ENCODE measurements at regions not wholly inside any gene's neighbourhood (a gene's known extent, or its start where the extent isn't known, plus 50 kb on each side); places are given as distances from the start of the nearest gene placed in this dataset.

DNA sequence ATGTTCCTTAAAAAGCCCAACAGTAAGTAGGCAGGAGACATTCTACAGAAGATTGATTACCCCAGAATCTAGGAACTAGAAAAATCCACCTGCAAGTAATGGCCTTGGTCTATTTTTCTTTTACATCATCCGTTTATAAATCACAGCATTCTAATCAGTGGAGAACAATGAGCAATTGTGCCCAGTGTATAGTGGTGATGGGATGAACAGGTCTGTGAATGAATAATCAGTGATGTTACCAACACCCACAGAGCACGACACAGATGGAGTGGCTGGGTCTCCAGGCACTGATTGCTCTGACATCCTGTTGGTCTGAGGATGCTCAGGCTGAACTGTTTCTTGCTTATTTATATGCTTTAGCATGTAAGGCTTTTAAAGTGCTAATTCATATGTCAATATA is 1251.2 kb upstream of the CDH8 start:
- DNase-seq = no peak
- intact Hi-C loops (cut with DNase I; ENCODE audit: low total_unique reads) = no loop called here
- 30 to 36% methylated on average over 2 of the region's 2 CpGs for whole genome bisulfite sequencing, 2 donors
- TF ChIP-seq, protein P1, sequence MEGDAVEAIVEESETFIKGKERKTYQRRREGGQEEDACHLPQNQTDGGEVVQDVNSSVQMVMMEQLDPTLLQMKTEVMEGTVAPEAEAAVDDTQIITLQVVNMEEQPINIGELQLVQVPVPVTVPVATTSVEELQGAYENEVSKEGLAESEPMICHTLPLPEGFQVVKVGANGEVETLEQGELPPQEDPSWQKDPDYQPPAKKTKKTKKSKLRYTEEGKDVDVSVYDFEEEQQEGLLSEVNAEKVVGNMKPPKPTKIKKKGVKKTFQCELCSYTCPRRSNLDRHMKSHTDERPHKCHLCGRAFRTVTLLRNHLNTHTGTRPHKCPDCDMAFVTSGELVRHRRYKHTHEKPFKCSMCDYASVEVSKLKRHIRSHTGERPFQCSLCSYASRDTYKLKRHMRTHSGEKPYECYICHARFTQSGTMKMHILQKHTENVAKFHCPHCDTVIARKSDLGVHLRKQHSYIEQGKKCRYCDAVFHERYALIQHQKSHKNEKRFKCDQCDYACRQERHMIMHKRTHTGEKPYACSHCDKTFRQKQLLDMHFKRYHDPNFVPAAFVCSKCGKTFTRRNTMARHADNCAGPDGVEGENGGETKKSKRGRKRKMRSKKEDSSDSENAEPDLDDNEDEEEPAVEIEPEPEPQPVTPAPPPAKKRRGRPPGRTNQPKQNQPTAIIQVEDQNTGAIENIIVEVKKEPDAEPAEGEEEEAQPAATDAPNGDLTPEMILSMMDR (IDR thresholded peaks at IDR 0.05) = no peak
- no peak for TF ChIP-seq POLR2A (IDR thresholded peaks at IDR 0.05)
- Histone ChIP-seq H3K36me3 (ENCODE audit: low read depth, missing control alignments) (no peaks in the 10 kb centered on the region), H3K4me3 (no peak overlapping the region), H3K27ac (no peak overlapping the region), H3K9me3 (no peaks in the 10 kb centered on the region), H3K27me3 (no peaks in the 10 kb centered on the region), H3K4me1 (no peaks in the 10 kb centered on the region)

DNA sequence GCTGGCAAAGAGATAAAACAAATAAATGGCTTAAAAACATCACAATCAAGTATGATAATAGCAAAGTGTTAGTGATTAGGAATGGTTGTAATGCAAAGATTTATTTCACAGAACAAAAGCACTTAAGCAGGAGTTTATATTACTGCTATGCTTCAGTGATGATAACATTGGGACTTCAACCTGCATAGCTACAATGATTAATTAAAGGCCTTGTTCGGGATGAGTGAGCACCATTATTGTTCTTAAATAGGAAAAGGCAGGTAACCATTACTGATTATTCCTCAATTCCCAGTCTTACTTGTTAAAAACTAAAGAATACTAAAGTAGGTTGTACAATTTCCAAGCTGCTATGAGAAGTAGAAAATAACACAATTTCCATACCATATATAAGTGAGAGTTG is 1247.5 kb upstream of the CDH8 start:
- H3K27ac ChIP-seq = no peak overlapping the region
- no peak overlapping the region for H3K4me3 ChIP-seq
- no peaks in the 10 kb centered on the region for H3K36me3 ChIP-seq (ENCODE audit: low read depth, missing control alignments)
- 42 to 46% methylated on average over 1 of the region's 1 CpG for WGBS, 2 donors
- no peaks in the 10 kb centered on the region for H3K4me1 ChIP-seq
- H3K9me3 ChIP-seq = no peaks in the 10 kb centered on the region
- H3K27me3 ChIP-seq = no peaks in the 10 kb centered on the region
- no peak for DNase-seq
- TF ChIP-seq, protein P1 (IDR thresholded peaks at IDR 0.05) = no peak
- TF ChIP-seq POLR2A (IDR thresholded peaks at IDR 0.05) = no peak
- intact Hi-C loops (cut with DNase I; ENCODE audit: low total_unique reads) = no loop called here

DNA sequence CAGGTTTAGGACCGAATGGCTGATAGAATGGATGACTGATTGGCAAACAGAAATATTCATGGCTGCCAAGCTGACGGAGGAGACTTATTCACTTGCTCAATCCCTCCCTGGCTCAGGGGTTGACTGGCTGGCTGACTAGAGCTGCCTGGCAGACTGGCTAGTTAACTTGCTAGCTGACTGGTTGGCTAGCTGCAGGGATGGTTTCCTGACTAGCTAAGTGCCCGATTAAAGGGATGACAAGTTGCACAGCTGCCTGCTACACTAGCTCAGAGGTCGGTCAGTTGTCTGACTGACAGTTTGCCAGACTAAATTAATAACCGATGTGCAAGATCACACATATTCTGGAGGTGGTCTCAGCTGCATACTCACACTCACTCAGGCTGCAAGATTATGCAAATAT is 1208.4 kb upstream of the CDH8 start:
- intact Hi-C loops (cut with DNase I; ENCODE audit: low total_unique reads) = no loop called here
- 78 to 89% methylated on average over 5 of the region's 5 CpGs for WGBS, 2 donors
- H3K4me3 ChIP-seq = no peak overlapping the region
- no peak for DNase-seq
- H3K9me3 ChIP-seq = no peaks in the 10 kb centered on the region
- H3K4me1 ChIP-seq = no peaks in the 10 kb centered on the region
- no peaks in the 10 kb centered on the region for H3K27me3 ChIP-seq
- H3K27ac ChIP-seq = no peak overlapping the region
- TF ChIP-seq, protein P1 (IDR thresholded peaks at IDR 0.05) = no peak
- no peak for TF ChIP-seq POLR2A (IDR thresholded peaks at IDR 0.05)
- H3K36me3 ChIP-seq (ENCODE audit: low read depth, missing control alignments) = no peaks in the 10 kb centered on the region

DNA sequence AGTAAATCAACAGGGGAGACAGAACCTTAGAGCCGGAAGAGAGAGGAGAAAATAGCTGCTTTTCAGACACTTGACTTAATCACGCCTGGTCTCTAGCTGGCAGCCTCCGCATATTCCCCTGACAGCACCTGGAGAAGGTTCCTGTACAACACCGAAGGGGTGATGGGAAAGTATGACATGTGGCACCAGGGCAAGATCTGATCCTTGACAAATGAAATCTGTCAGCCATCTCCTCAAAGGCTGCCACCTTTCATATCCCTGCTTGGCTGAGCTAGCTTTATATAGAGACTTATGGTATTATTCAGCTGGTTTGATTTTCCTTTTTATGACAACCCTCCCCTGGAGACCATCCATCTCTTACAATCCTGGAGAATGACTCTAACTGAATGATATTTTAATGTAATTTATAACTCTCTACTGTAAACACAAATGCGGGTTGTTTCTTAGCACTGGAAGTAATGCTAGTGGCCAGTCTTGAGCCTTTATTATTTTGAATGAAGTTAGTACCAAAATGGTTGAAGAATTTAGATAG is 1205.3 kb upstream of the CDH8 start:
- Histone ChIP-seq H3K27me3 (no peaks in the 10 kb centered on the region), H3K4me3 (no peak overlapping the region), H3K36me3 (ENCODE audit: low read depth, missing control alignments) (no peaks in the 10 kb centered on the region), H3K27ac (no peak overlapping the region), H3K4me1 (no peaks in the 10 kb centered on the region), H3K9me3 (no peaks in the 10 kb centered on the region)
- 82 to 88% methylated on average over 5 of the region's 5 CpGs for WGBS, 2 donors
- TF ChIP-seq, protein P1 (IDR thresholded peaks at IDR 0.05) = no peak
- no peak for TF ChIP-seq POLR2A (IDR thresholded peaks at IDR 0.05)
- intact Hi-C loops (cut with DNase I; ENCODE audit: low total_unique reads) = no loop called here
- no peak for DNase-seq

DNA sequence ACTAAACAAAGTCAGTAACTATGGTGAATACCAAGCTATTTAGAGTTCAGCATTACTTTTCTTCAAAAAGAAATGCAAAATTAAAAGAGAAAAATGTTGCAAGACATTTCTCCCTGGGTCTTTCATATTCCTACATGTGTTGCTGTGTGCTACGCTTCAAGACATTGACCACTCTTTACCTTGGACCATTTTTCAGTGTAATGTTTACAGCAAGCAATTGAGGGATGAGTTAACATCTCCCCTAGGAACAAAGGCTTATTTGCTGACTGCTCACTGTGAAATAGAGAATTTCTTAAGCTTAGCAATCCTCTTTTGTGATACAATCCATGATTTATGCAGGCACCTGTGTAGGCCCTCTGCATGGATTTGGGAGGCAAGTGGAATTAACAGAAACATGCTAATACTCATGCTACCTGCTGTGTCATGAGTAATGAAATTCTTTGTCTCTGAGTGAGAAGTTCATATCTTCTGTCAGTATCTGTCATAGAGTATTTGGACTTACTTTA is 1202.9 kb upstream of the CDH8 start:
- DNase-seq = no peak
- WGBS, 2 donors = 84 to 97% methylated on average over 1 of the region's 1 CpG
- no peak for TF ChIP-seq POLR2A (IDR thresholded peaks at IDR 0.05)
- TF ChIP-seq, protein P1 (IDR thresholded peaks at IDR 0.05) = no peak
- H3K9me3 ChIP-seq = no peaks in the 10 kb centered on the region
- no peaks in the 10 kb centered on the region for H3K4me1 ChIP-seq
- no peaks in the 10 kb centered on the region for H3K27me3 ChIP-seq
- intact Hi-C loops (cut with DNase I; ENCODE audit: low total_unique reads) = no loop called here
- no peaks in the 10 kb centered on the region for H3K36me3 ChIP-seq (ENCODE audit: low read depth, missing control alignments)
- H3K27ac ChIP-seq = no peak overlapping the region
- no peak overlapping the region for H3K4me3 ChIP-seq

Data from testis (tissue), 2 donors.